Peyer's patch (tissue), 4 donors: ENCODE measurements at regions not wholly inside any gene's neighbourhood (a gene's known extent, or its start where the extent isn't known, plus 50 kb on each side); places are given as distances from the start of the nearest gene placed in this dataset.

ENCODE experiments used
- CTCF ChIP-seq, 6 experiments: fragments of 450-650 bp in 4 of 6; fragments of 200-600 bp in 2 of 6; sonication (generic) in 1 of 6; IDR thresholded peaks; one replicate each; pipeline ENCODE4 v1.5.1; 2017 to 2019; ENCODE audit warnings: antibody characterized with exemption in 6 of 6, mild to moderate bottlenecking in 3 of 6, moderate library complexity in 1 of 6
- POLR2A ChIP-seq, 2 donors: fragments of 450-650 bp; IDR thresholded peaks; one replicate each; pipeline ENCODE4 v1.5.1; 2017; ENCODE audit warnings: antibody characterized with exemption in 2 of 2, mild to moderate bottlenecking in 2 of 2, moderate library complexity in 2 of 2

DNA sequence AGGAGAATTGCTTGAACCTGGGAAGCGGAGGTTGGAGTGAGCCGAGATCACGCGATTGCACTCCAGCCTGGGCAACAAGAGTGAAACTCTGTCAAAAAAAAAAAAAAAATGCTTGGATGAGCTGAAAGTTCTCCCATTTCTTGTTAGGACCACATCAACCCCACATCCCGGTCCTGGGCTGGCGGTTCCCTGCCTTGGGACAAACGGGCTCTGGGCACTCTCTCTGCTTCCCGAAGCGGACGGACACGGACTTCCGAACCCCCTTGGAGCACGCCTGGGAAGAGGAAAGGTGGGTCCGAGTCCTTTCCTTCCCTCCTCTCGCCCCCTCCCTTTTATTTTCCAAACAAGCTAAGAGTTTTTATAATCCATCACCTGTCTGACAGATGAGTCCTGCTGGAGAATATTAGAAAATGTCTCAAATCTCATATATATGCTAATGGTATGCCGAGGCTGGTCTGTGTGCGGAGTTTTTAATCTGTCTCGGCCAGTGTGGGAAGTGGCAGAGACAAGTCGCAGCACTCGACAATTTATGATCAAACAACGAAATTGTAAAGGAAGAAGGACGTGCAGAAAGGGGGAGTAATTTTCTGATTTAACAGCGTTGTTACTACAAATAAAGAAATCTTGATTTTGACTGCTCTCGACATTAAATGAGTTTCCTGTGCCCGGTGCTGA, 257.9 kb upstream of the IRX4 start:
- no peak for TF ChIP-seq CTCF (IDR thresholded peaks at IDR 0.05)
- TF ChIP-seq POLR2A (IDR thresholded peaks at IDR 0.05), result no peak
